ENCODE measurements at regions not wholly inside any gene's neighbourhood (a gene's known extent, or its start where the extent isn't known, plus 50 kb on each side); places are given as distances from the start of the nearest gene placed in this dataset.

GRCh38 chr6:139648430-139649000 lies 274.1 kb upstream of the CITED2 start:
- no peaks in the 10 kb centered on the region for H3K36me3 ChIP-seq
- H3K36me3 Mint-ChIP-seq, result peaks cover 7% of the 10 kb centered on the region
- H3K4me1 Mint-ChIP-seq, result peaks cover 31% of the 10 kb centered on the region
- no peak overlapping the region for H3K4me3 ChIP-seq
- H3K27me3 ChIP-seq, result no peaks in the 10 kb centered on the region
- peaks cover 5% of the 10 kb centered on the region for H3F3A ChIP-seq (ENCODE audit: low read depth)
- H3K4me2 ChIP-seq, result no peak overlapping the region
- H3K27ac Mint-ChIP-seq, result peak overlapping the region; percentile 31
- no peak for TF ChIP-seq EZH2phosphoT487 (IDR thresholded peaks at IDR 0.05)
- TF ChIP-seq EZH2 (IDR thresholded peaks at IDR 0.05), result no peak
- no peak for TF ChIP-seq CTCF (IDR thresholded peaks at IDR 0.05)
- no peaks in the 10 kb centered on the region for H4K20me1 ChIP-seq (ENCODE audit: low read depth)
- H3K79me2 ChIP-seq (ENCODE audit: low read depth), result no peaks in the 10 kb centered on the region
- peaks cover 34% of the 10 kb centered on the region for H3K4me1 ChIP-seq
- H3K9ac ChIP-seq, result no peak overlapping the region
- no peak for DNase-seq (ENCODE audit: low spot score)
- H3K9me3 Mint-ChIP-seq, result peaks cover 13% of the 10 kb centered on the region
- H2AFZ ChIP-seq (replicated peaks), result peak overlapping the region; percentile 77
- H3K27ac ChIP-seq, result no peak overlapping the region
- H3K4me3 Mint-ChIP-seq, result no peak overlapping the region
- H3K27me3 Mint-ChIP-seq (ENCODE audit: insufficient read depth, low read depth), result peaks cover 9% of the 10 kb centered on the region
- H3K9me3 ChIP-seq (ENCODE audit: low read depth), result no peaks in the 10 kb centered on the region

- Mint-ChIP-seq H3K4me1 (peaks cover 25% of the 10 kb centered on the region), H3K27me3 (ENCODE audit: insufficient read depth, low read depth) (peaks cover 9% of the 10 kb centered on the region), H3K36me3 (peaks cover 7% of the 10 kb centered on the region), H3K4me3 (no peak overlapping the region), H3K27ac (no peak overlapping the region), H3K9me3 (peaks cover 13% of the 10 kb centered on the region)
- H3K4me2 ChIP-seq, result no peak overlapping the region
- peak overlapping the region; percentile 14 for H2AFZ ChIP-seq (replicated peaks)
- TF ChIP-seq EZH2 (IDR thresholded peaks at IDR 0.05), result no peak
- TF ChIP-seq EZH2phosphoT487 (IDR thresholded peaks at IDR 0.05), result no peak
- no peak for TF ChIP-seq CTCF (IDR thresholded peaks at IDR 0.05)
- H3K27me3 ChIP-seq, result no peaks in the 10 kb centered on the region
- no peaks in the 10 kb centered on the region for H3K79me2 ChIP-seq (ENCODE audit: low read depth)
- H3K4me3 ChIP-seq, result no peak overlapping the region
- H3K9ac ChIP-seq, result no peak overlapping the region
- no peaks in the 10 kb centered on the region for H4K20me1 ChIP-seq (ENCODE audit: low read depth)
- no peak overlapping the region for H3K27ac ChIP-seq
- H3K9me3 ChIP-seq (ENCODE audit: low read depth), result no peaks in the 10 kb centered on the region
- H3K36me3 ChIP-seq, result no peaks in the 10 kb centered on the region
- H3F3A ChIP-seq (ENCODE audit: low read depth), result peaks cover 5% of the 10 kb centered on the region
- DNase-seq (ENCODE audit: low spot score), result no peak
- peaks cover 32% of the 10 kb centered on the region for H3K4me1 ChIP-seq
Measured at GRCh38 chr6:139647841-139648240, 273.4 kb upstream of the CITED2 start.

GRCh38 chr6:139647016-139647415 lies 272.6 kb upstream of the CITED2 start:
- Mint-ChIP-seq H3K9me3 (peaks cover 13% of the 10 kb centered on the region), H3K4me1 (peaks cover 21% of the 10 kb centered on the region), H3K4me3 (no peak overlapping the region), H3K36me3 (peaks cover 7% of the 10 kb centered on the region), H3K27me3 (ENCODE audit: insufficient read depth, low read depth) (peaks cover 9% of the 10 kb centered on the region), H3K27ac (no peak overlapping the region)
- peaks cover 32% of the 10 kb centered on the region for H3K4me1 ChIP-seq
- no peak overlapping the region for H3K27ac ChIP-seq
- H3K4me2 ChIP-seq, result no peak overlapping the region
- H3K4me3 ChIP-seq, result no peak overlapping the region
- no peaks in the 10 kb centered on the region for H3K27me3 ChIP-seq
- DNase-seq (ENCODE audit: low spot score), result no peak
- H3K9me3 ChIP-seq (ENCODE audit: low read depth), result no peaks in the 10 kb centered on the region
- no peaks in the 10 kb centered on the region for H4K20me1 ChIP-seq (ENCODE audit: low read depth)
- no peak overlapping the region for H3K9ac ChIP-seq
- peaks cover 5% of the 10 kb centered on the region for H3F3A ChIP-seq (ENCODE audit: low read depth)
- H3K36me3 ChIP-seq, result no peaks in the 10 kb centered on the region
- TF ChIP-seq EZH2phosphoT487 (IDR thresholded peaks at IDR 0.05) (no peak), CTCF (IDR thresholded peaks at IDR 0.05) (no peak), EZH2 (IDR thresholded peaks at IDR 0.05) (no peak)
- no peaks in the 10 kb centered on the region for H3K79me2 ChIP-seq (ENCODE audit: low read depth)
- H2AFZ ChIP-seq (replicated peaks), result no peak overlapping the region
